ENCODE measurements at regions not wholly inside any gene's neighbourhood (a gene's known extent, or its start where the extent isn't known, plus 50 kb on each side); places are given as distances from the start of the nearest gene placed in this dataset.

DNA sequence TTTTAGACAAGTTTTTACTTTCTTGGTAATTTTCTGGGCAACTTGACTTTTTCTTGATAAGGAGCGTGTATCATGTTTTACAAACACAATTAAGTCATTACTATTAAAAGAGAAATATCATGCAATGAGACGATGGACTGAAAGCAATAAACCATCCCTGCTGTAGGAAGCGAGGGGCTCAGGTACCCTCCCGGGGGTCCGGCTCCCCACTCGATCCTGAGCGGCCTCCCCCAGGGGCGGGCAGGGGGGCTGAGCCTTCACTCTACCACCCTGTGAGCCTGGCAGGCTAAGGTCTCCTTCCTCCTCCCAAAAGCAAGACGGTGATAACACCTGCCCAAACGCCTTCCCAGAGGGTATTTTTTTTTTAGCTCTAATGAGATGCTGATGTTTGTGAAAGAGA, 51.8 kb upstream of the ADGRA1 start:
- DNase-seq = no peak

DNA sequence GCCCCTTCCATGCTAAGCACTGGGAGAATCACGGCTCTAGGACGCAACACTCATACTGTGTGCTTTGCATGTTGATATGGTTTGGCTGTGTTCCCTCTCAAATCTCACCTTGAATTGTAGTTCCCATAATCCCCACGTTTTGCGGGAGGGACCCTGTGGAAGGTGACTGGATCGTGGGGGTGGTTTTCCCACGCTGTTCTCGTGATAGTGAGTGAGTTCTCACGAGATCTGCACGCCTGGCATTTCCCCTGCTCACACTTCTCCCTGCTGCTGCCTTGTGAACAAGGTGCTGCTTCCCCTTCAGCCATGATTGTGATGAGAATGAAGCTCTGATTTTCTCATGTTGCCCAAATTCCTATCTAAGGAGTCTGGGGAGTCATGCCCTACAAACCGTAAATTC, 53.0 kb upstream of the ADGRA1 start:
- DNase-seq = no peak

DNA sequence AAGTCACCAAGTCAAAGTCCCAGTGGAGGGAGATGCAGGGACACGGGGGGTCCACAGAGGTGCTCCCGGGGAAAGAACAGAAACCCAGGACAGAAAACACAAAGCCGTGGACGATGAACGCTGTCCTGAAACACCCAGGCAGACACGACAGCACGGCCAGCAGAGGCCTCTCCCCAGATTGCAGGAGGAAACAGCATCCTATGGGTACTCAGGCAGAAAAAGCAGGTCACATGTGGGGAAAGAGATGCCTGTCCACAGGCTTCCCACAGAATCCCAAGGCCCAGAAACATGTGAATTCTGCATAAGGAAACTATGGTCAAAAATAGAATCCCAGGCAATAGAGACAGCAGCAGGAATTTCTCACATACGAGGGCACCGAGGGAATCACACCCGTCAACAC, 53.6 kb upstream of the ADGRA1 start:
- DNase-seq = no peak

DNA sequence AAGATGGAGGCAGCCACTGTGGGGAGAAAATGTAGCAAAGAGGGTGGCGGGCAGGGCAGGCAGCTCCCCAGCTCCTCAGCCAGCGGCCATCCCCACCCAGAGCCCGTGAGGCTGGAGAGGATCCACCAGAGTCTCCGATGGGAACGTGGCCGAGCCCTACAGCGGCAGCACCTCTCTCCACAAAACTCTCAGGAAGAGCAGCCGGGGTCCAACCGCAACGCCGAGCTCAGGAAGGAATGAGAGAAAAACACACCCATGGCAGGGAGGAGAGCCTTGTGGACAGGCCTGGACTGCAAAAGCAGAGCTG, 54.0 kb upstream of the ADGRA1 start:
- DNase-seq = no peak

DNA sequence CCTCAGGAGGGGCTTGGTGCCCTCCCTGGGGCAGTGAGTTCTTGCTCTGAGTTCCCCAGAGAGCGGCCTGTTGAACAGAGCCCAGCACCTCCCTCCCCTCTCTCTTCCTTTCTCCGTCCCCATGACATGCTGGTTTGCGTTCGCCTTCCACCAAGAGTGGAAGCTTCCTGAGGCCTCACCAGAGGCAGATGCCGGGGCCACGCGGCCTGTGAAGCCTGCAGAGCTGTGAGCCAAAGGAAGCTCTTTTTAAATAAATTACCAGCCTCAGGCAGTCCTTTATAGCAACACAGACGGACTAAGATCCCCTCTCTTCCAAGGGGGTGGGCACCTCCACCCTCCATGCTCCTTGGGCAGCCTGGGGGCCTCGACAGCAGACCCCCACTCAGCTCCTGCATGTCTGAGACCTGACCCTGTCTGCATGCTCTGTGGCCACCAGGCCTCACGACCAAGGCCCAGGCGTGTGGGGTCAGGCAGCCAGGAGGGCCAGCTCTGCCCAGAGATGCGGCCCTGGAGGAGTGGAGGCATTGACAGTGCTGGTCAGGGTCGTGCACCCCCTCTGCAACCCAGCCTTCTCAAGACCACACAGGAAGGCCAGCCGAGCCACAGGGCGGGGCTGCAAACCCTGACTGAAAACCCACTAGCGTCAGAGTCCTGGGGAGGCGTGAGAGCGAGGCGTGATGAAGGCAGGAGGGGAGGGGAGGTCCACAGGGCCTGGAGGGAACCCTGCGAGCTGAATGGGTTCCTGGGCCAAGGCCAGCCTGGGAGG, 54.6 kb upstream of the ADGRA1 start:
- DNase-seq = no peak

DNA sequence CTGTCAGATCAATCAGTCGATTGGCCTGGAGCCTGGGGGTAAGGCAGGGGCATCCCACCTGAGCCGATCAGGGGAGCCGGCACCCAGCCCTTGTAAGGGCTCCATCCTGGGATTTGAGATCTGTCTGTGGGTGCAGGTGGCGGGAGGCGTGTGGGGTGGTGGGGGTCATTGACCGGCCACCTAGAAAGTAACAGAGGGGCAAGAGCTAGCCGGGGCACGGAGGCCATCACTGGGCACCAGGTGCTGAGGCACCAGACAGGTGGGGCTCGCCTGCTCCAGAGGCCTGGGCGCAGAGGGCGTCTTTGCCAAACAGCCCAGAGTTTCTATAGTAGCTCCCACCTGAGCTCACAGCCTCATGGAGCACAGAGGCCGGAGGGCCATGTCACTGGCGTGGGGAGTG, 55.5 kb upstream of the ADGRA1 start:
- DNase-seq = no peak

DNA sequence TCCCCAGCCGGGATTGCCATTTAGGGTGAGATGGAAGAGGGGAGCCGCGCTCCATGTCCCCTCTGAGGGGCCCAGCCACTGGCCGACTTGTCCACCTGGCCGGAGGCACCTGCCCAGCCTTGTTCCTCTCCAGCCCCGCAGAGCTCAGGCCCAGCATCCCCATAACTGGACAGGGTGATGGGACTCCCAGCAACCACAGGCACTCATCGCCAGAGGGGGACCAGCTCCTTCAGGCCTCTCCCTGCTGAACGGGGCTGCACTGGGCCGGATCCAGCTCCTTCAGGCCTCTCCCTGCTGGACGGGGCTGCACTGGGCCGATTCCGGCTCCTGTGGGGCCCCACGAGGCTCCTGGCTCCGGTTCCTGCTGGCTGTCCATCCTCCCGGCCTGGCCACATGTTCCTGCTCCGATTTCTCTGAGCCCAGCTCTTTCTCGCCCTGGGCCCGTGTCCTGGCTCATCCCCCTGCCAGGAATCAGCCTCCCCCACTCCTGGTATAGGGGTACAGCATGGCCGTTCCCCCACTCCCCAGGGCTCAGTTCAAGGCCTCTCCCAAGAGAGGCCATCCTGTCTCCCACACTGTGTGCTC, 56.1 kb upstream of the ADGRA1 start:
- no peak for DNase-seq

DNA sequence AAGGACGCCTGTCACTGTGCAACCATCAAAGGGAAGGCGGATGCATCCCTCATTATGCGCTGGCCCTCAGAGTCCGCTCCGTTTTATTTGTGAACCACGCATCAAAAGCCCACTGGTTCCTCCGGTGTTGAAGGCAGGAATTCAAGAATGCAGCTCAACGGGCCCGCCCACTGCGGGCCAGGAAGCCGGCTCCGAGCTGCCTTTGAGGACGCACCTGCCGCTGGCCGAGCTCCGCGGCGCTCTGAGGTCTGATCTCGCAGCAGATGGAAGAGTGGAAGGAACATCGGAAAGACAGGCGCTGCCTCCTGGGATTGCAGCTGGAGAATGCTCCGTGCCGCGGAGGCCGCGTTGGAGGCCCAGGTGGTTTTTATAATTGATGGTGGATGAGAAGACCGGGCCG, 56.9 kb upstream of the ADGRA1 start:
- no peak for DNase-seq

DNA sequence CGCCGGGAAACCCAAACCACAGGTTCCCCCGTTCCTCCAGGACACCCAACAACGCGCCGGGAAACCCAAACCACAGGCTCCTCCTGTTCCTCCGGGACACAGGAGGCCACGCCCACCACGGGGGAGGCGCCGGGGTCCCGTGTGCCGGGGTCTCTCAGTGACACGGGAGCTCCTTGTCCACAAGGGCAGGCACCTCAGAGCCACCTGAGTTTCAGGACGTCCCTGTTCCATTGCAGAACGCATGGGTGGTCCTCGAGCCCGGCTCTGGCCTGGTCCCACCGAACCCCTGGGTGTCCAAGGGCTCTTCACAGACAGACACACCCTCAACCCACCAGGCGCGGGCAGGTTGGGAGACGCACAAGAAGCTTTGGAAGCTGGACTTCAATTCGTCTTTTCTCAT, 57.6 kb upstream of the ADGRA1 start:
- DNase-seq = no peak

DNA sequence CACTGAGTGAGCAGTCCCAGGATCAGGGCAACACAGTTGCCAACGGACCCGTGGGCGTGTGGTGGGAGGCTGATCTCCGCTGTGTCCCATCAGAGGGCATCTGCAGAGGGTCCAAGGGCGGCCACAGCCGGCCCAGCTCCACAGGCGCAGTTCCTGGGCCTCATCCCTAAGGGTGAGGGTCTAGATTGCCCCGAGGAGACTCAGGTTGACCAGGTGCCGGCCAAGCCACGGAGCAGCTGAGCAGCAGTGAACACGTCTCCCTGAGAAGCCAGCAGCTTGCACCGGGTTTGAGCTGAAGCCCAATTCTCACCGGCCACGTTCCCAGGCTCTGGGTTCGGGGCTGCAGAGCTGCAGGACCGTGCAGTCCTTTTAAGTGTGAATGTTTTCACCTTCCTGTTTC, 58.8 kb upstream of the ADGRA1 start:
- no peak for DNase-seq

DNA sequence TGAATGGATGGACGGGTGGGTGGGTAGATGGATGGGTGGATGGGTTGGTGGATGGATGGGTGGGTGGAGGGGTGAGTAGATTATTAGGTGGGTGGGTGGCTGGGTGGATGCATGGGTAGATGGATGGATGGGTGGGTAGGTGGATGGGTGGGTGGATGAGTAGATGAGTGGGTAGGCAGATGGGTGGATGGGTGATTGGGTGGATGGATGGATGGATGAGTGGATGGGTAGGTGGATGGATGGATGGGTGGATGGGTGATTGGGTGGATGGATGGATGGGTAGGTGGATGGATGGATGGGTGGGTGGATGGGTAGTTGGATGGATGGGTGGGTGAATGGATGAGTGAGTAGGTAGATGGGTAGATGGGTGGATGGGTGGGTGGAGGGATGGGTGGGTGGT, 59.6 kb upstream of the ADGRA1 start:
- no peak for DNase-seq

DNA sequence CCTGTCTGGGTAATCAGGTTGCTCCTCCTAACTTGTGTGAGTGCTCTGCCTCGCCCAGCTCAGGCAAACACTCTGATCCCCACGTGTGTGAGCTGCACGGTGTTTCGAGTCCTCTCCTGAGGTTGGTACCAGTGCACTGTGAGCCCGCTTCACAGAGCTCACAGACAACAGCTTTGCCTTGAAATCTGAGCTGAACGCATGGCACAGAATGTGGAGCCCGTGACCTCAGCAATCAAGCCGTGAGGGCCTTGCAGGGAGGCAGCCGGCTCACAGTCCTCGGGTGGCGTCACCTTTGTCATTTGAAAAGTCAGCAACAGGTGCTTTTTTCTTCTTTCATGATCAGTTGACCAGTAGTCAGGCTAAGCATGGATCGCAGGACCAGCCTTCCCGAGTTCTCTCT, 60.2 kb upstream of the ADGRA1 start:
- DNase-seq = no peak

DNA sequence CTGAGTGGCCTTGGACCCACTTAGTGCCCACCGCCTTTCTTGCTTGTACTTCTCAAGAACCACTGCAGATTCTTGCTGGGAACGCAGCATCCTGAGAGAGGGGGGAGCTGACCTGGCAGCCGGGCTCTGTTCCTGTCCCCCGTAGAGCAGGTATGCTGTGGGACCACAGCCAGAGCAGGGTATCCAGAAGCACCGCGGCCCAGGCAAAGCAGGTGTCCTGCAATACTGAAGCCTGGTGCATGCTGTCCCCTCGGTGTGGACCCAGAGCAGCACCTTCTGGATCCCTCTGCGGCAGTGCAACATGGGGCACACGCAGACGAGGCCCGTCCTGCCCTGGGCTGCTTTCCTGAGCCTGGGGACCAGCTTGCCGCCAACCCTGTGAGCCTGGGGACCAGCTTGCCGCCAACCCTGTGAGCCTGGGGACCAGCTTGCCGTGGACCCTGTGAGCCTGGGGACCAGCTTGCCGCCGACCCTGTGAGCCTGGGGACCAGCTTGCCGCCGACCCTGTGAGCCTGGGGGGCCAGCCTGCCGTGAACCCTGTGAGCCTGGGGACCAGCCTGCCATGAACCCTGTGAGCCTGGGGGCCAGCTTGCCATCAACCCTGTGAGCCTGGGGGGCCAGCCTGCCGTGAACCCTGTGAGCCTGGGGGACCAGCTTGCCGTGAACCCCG, 60.9 kb upstream of the ADGRA1 start:
- DNase-seq = no peak

DNA sequence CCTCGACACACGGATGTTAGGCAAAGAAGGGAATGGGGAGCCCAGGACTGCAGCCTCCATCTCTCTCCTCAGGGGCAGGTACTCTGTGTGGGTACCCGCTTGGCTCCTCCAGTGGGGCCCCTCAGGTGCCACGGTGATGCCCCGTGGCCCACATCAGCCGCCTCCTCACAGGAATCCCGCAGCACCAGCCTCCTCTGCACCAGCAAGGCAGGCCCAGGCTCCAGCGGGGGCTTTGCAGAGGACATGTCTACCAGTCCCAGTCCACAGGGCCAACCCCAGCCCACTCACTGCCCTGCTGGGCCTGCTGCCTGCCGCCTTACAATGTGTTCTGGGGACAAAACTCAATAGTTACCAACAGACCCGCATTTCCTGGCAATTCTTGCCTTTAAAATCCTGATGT, 61.6 kb upstream of the ADGRA1 start:
- no peak for DNase-seq

DNA sequence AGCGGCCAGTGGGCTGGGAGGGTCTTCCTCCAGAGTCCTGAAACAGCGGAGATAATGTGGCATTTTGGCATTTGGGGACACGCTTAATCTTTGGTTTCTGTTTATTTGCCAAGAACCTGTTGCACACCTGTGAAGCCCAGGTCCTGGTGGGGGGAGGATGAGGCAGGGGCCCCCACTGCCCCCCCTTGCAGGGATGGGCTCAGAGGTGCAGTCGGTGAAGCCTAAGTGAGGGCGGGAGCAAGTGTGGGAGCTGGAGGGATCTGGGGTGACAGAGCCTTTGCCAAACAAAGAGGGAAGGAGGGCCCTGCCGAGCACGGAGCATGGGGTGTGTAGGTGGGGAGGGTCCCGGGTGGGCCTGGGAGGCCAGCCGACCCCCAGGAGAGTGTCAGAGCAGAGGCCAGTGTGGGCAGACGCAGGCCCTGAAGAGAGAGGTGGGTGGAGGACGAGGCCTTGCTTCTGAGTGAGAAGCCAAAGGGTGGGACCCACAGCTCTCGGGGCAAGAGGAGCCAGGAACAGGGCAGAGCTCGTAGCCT, 62.1 kb upstream of the ADGRA1 start:
- DNase-seq = no peak

DNA sequence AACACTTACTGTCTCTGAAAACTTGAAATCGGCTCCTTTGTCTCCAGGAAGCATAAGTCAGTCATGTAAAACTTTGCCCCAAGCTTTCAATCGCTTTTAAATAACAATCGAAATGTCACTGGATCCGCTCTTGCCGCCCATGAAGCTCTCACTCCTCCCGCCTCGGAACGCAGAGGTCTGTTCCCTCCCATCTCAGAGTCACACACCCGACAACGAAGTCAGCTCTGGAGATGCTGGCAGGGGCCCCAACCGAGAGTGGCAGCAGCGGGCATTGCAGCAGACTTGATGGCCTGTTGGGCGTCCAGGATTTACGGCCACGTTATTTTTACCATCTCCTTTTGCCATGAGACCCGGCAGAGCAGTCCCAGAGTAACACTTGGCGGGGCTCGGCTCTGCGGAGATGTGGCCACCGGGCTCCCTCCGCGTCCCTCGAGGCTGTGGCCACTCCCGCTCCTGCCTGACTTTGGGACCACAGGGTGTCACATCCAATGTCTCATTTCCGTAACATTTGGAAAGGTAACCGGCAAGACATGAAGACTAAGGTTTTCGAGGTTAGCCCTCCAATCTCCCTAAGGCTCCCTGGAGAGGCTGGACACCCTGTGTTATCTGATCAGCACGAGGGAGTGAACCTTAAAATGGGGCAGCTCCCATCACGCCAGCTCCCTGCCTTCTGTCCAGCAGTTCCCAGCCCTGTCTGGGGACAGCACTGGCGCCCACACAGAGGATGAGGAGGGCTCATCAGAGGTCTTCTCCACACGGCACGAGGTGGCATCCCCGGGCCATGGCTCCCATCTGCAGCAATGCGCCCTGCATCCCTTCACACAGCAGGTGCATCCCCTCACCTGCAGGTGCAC, 62.8 kb upstream of the ADGRA1 start:
- no peak for DNase-seq

DNA sequence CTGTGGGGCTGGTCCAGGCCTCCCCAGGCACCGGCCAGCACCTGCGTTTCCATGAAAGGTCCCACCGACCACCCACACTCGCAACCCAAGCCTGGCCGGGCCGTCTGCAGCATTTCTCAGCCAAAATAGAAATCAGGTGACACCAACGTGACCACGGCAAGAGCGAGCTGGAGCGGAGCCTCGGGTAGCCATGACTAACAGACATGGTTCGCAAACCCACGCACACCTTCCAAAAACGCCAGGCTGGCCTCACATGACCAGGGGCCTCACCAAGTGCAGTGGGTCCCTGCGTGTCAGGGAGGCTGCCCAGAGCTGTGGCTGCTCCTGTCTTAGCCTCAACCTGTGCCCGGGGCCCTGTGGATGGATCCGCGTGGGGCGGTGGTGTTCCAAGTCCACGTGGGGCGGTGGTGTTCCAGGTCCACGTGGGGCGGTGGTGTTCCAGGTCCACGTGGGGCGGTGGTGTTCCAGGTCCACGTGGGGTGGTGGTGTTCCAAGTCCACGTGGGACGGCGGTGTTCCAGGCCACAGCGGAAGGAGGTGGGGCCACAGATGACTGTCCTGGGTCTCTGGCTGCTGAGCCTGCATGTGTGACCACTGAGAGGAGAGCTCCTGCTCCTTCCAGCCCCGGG, 64.4 kb upstream of the ADGRA1 start:
- no peak for DNase-seq

DNA sequence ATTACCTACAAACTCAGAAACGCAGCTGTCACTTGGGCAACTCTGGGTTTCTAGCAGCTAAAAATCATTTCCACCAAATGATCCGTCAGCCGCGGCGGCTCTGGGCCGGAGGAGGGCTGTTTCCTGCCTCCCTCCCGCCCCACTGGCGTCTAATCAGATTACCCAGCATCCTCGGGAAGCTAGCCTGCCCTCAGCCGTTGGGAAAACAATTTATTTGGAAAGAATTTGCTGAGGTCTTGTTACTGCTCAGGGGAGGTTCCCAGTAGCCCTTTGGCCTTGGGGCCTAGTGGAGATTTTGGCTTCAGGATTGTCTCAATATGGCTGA, 65.0 kb upstream of the ADGRA1 start:
- DNase-seq = no peak

DNA sequence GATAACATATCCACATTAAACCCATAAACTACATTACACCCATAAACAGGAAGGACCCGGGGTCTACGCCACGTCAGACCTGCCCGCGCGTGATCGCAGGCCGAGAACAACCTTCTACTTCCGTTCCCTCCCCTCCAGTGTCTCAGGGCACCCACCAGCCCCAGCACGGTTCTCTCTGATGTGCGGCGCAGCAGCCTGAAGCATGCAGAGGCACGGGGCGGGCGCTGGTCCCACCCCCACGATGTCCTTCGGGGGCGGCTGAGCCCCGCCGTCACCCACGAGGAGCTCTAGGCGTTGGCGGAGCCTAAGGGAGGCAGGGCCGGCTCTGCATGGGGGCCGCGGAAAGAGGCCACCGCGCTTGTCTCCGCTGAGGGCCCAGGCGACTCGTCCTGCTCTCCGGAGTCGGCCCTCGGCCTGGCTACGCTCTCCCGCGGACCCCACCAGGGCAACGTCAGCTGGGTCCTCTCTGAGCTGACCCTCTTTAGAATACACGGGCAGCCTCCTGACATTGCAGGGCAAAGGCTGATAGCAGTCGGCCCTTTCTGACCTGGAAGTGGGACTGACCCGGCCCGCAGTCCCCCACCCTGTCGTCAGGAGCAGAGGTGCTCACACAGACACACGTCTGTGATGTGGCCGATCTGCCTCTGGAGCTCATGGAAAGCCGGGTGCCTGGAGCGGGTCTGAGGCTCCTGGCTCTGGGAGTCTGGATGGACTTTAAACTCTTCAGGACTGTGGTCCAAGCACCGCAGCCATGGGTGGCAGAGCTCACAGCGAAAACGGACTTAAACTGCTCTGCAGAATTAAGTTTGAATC, 65.6 kb upstream of the ADGRA1 start:
- DNase-seq = no peak

DNA sequence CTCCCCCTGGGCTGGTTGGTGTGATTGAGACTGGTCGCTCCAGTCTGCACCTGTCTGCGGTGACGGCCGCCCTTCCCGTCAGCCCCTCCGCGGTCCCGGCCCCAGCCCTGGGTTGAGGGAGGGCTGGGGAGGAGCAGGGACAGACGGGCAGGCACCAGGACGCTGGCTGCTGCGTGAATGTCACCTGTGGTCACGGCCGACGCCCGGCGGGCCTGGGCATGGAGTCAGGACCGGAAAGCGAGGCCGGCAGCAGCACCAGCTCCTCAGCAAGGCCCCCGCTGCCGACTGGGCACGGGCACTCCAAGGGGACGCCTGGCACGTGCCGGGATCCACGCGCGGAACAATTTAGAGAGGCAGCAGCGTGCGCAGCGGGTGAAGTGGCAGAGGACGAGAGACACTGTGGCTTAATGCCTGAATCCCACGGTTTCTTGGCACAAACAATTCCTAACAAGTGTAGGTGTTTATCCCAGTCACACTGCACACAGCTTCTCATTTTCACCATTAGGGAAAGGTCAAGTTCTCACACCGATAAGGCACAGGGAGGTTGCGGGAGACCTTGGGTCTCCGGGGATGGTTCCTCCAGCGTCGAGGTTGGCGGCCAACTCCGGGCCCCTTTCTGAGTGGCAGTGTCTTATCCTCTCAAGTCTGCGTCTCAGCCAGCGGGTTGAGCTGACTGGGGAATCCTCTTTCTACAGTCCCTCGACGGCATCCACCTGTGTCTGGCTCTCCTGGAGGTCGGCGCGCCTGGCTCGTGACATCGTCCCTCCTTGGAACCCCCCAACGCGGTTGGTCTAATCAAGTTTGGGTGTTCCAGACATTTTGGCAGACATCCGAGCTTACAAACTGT, 66.4 kb upstream of the ADGRA1 start:
- no peak for DNase-seq
